ENCODE measurements at regions not wholly inside any gene's neighbourhood (a gene's known extent, or its start where the extent isn't known, plus 50 kb on each side); places are given as distances from the start of the nearest gene placed in this dataset.

- no peak for TF ChIP-seq EZH2 (IDR thresholded peaks at IDR 0.05)
- TF ChIP-seq FOXP2 (optimal IDR thresholded peaks at IDR 0.05; ENCODE audit: control extremely low read depth, extremely low read length, insufficient read depth), result no peak
- no peak for TF ChIP-seq POLR2AphosphoS5 (IDR thresholded peaks at IDR 0.05; ENCODE audit: borderline replicate concordance, low read depth, low read length)
- H3K9ac ChIP-seq (ENCODE audit: insufficient read length), result no peak overlapping the region
- no peak for DNase-seq (ENCODE audit: low read depth, low spot score)
- H3K27ac ChIP-seq, result no peak overlapping the region
- no peak overlapping the region for H3K4me3 ChIP-seq
- no peaks in the 10 kb centered on the region for H3K9me3 ChIP-seq (ENCODE audit: low read depth, low read length)
- H3K36me3 ChIP-seq (ENCODE audit: insufficient read depth, low read length), result no peaks in the 10 kb centered on the region
Measured at GRCh38 chr3:23086331-23086730, 116.8 kb upstream of the UBE2E2 start.

- TF ChIP-seq EZH2 (IDR thresholded peaks at IDR 0.05) (no peak), FOXP2 (optimal IDR thresholded peaks at IDR 0.05; ENCODE audit: control extremely low read depth, extremely low read length, insufficient read depth) (no peak), POLR2AphosphoS5 (IDR thresholded peaks at IDR 0.05; ENCODE audit: borderline replicate concordance, low read depth, low read length) (no peak)
Measured at GRCh38 chr3:23086831-23087230, 116.3 kb upstream of the UBE2E2 start.

GRCh38 chr3:23094412-23094811, 108.7 kb upstream of the UBE2E2 start:
- Histone ChIP-seq H3K27ac (no peak overlapping the region), H3K9ac (ENCODE audit: insufficient read length) (no peak overlapping the region), H3K36me3 (ENCODE audit: insufficient read depth, low read length) (no peaks in the 10 kb centered on the region), H3K4me3 (no peak overlapping the region), H3K9me3 (ENCODE audit: low read depth, low read length) (no peaks in the 10 kb centered on the region)
- no peak for DNase-seq (ENCODE audit: low read depth, low spot score)
- TF ChIP-seq EZH2 (IDR thresholded peaks at IDR 0.05) (no peak), POLR2AphosphoS5 (IDR thresholded peaks at IDR 0.05; ENCODE audit: borderline replicate concordance, low read depth, low read length) (no peak), FOXP2 (optimal IDR thresholded peaks at IDR 0.05; ENCODE audit: control extremely low read depth, extremely low read length, insufficient read depth) (no peak)

More at GRCh38 chr3:23086831-23087230, 116.3 kb upstream of the UBE2E2 start:
- Histone ChIP-seq H3K9me3 (ENCODE audit: low read depth, low read length) (no peaks in the 10 kb centered on the region), H3K9ac (ENCODE audit: insufficient read length) (no peak overlapping the region), H3K4me3 (no peak overlapping the region), H3K27ac (no peak overlapping the region), H3K36me3 (ENCODE audit: insufficient read depth, low read length) (no peaks in the 10 kb centered on the region)
- DNase-seq (ENCODE audit: low read depth, low spot score), result no peak

GRCh38 chr3:23094890-23095462, 108.2 kb upstream of the UBE2E2 start:
- Histone ChIP-seq H3K36me3 (ENCODE audit: insufficient read depth, low read length) (no peaks in the 10 kb centered on the region), H3K9me3 (ENCODE audit: low read depth, low read length) (no peaks in the 10 kb centered on the region), H3K9ac (ENCODE audit: insufficient read length) (no peak overlapping the region), H3K4me3 (no peak overlapping the region), H3K27ac (no peak overlapping the region)
- no peak for DNase-seq (ENCODE audit: low read depth, low spot score)
- TF ChIP-seq FOXP2 (optimal IDR thresholded peaks at IDR 0.05; ENCODE audit: control extremely low read depth, extremely low read length, insufficient read depth) (no peak), POLR2AphosphoS5 (IDR thresholded peaks at IDR 0.05; ENCODE audit: borderline replicate concordance, low read depth, low read length) (no peak), EZH2 (IDR thresholded peaks at IDR 0.05) (no peak)

- DNase-seq (ENCODE audit: low read depth, low spot score), result no peak
- H3K9ac ChIP-seq (ENCODE audit: insufficient read length), result no peak overlapping the region
- H3K9me3 ChIP-seq (ENCODE audit: low read depth, low read length), result no peaks in the 10 kb centered on the region
- H3K27ac ChIP-seq, result no peak overlapping the region
- H3K36me3 ChIP-seq (ENCODE audit: insufficient read depth, low read length), result no peaks in the 10 kb centered on the region
- no peak for TF ChIP-seq EZH2 (IDR thresholded peaks at IDR 0.05)
- no peak for TF ChIP-seq FOXP2 (optimal IDR thresholded peaks at IDR 0.05; ENCODE audit: control extremely low read depth, extremely low read length, insufficient read depth)
- TF ChIP-seq POLR2AphosphoS5 (IDR thresholded peaks at IDR 0.05; ENCODE audit: borderline replicate concordance, low read depth, low read length), result no peak
- no peak overlapping the region for H3K4me3 ChIP-seq
Measured at GRCh38 chr3:23096041-23096440, 107.1 kb upstream of the UBE2E2 start.

- Histone ChIP-seq H3K4me3 (no peak overlapping the region), H3K27ac (no peak overlapping the region), H3K9me3 (ENCODE audit: low read depth, low read length) (no peaks in the 10 kb centered on the region), H3K9ac (ENCODE audit: insufficient read length) (no peak overlapping the region), H3K36me3 (ENCODE audit: insufficient read depth, low read length) (no peaks in the 10 kb centered on the region)
- no peak for DNase-seq (ENCODE audit: low read depth, low spot score)
- TF ChIP-seq POLR2AphosphoS5 (IDR thresholded peaks at IDR 0.05; ENCODE audit: borderline replicate concordance, low read depth, low read length), result no peak
- TF ChIP-seq EZH2 (IDR thresholded peaks at IDR 0.05), result no peak
- TF ChIP-seq FOXP2 (optimal IDR thresholded peaks at IDR 0.05; ENCODE audit: control extremely low read depth, extremely low read length, insufficient read depth), result no peak
Measured at GRCh38 chr3:23099021-23099420, 104.1 kb upstream of the UBE2E2 start.

GRCh38 chr3:23099677-23100076, 103.5 kb upstream of the UBE2E2 start:
- H3K9me3 ChIP-seq (ENCODE audit: low read depth, low read length), result no peaks in the 10 kb centered on the region
- no peak overlapping the region for H3K9ac ChIP-seq (ENCODE audit: insufficient read length)
- no peaks in the 10 kb centered on the region for H3K36me3 ChIP-seq (ENCODE audit: insufficient read depth, low read length)
- TF ChIP-seq POLR2AphosphoS5 (IDR thresholded peaks at IDR 0.05; ENCODE audit: borderline replicate concordance, low read depth, low read length) (no peak), EZH2 (IDR thresholded peaks at IDR 0.05) (no peak), FOXP2 (optimal IDR thresholded peaks at IDR 0.05; ENCODE audit: control extremely low read depth, extremely low read length, insufficient read depth) (no peak)
- no peak overlapping the region for H3K4me3 ChIP-seq
- no peak overlapping the region for H3K27ac ChIP-seq
- no peak for DNase-seq (ENCODE audit: low read depth, low spot score)

- Histone ChIP-seq H3K4me3 (no peak overlapping the region), H3K9me3 (ENCODE audit: low read depth, low read length) (no peaks in the 10 kb centered on the region), H3K9ac (ENCODE audit: insufficient read length) (no peak overlapping the region), H3K36me3 (ENCODE audit: insufficient read depth, low read length) (no peaks in the 10 kb centered on the region), H3K27ac (no peak overlapping the region)
- DNase-seq (ENCODE audit: low read depth, low spot score), result no peak
- TF ChIP-seq POLR2AphosphoS5 (IDR thresholded peaks at IDR 0.05; ENCODE audit: borderline replicate concordance, low read depth, low read length) (no peak), FOXP2 (optimal IDR thresholded peaks at IDR 0.05; ENCODE audit: control extremely low read depth, extremely low read length, insufficient read depth) (no peak), EZH2 (IDR thresholded peaks at IDR 0.05) (no peak)
Measured at GRCh38 chr3:23100106-23100505, 103.0 kb upstream of the UBE2E2 start.

- Histone ChIP-seq H3K9me3 (ENCODE audit: low read depth, low read length) (no peaks in the 10 kb centered on the region), H3K9ac (ENCODE audit: insufficient read length) (no peak overlapping the region), H3K36me3 (ENCODE audit: insufficient read depth, low read length) (no peaks in the 10 kb centered on the region), H3K4me3 (no peak overlapping the region), H3K27ac (no peak overlapping the region)
- DNase-seq (ENCODE audit: low read depth, low spot score), result no peak
- TF ChIP-seq EZH2 (IDR thresholded peaks at IDR 0.05) (no peak), POLR2AphosphoS5 (IDR thresholded peaks at IDR 0.05; ENCODE audit: borderline replicate concordance, low read depth, low read length) (no peak), FOXP2 (optimal IDR thresholded peaks at IDR 0.05; ENCODE audit: control extremely low read depth, extremely low read length, insufficient read depth) (no peak)
Measured at GRCh38 chr3:23103764-23104163, 99.4 kb upstream of the UBE2E2 start.

Measured in SK-N-MC (cell line).